Thymus (tissue), 11 donors: ENCODE measurements at regions not wholly inside any gene's neighbourhood (a gene's known extent, or its start where the extent isn't known, plus 50 kb on each side); places are given as distances from the start of the nearest gene placed in this dataset.
"Not testable (repeated sequence)": the region's sequence is repeated elsewhere in the genome, so short reads cannot be mapped to it uniquely, and the experiment has no call there.

Experiments
- DNase-seq, 9 donors: peaks; one replicate each; pipeline ENCODE4 v3.0.0-alpha.2; 2013; ENCODE audit warnings: low spot score in 9 of 9, low read depth in 6 of 9, missing footprints in 1 of 9
- H3K27ac ChIP-seq, 2 donors: one replicate each; pipeline ENCODE4 v1.5.1; 2013; ENCODE audit warnings: control low read depth in 1 of 2, low read depth in 1 of 2, low read length in 1 of 2, mild to moderate bottlenecking in 1 of 2, moderate library complexity in 1 of 2
- H3K27me3 ChIP-seq, 2 donors: one replicate each; pipeline ENCODE4 v1.5.1; 2013; ENCODE audit warnings: low read length in 1 of 2; ENCODE audit not compliant: control insufficient read depth in 2 of 2, insufficient read depth in 1 of 2
- H3K36me3 ChIP-seq, 2 donors: one replicate each; pipeline ENCODE4 v1.5.1; 2013; ENCODE audit warnings: low read length in 1 of 2, mild to moderate bottlenecking in 1 of 2, moderate library complexity in 1 of 2; ENCODE audit not compliant: control insufficient read depth in 2 of 2, insufficient read depth in 2 of 2
- H3K4me1 ChIP-seq, 2 donors: one replicate each; pipeline ENCODE4 v1.5.1; 2013; ENCODE audit warnings: low read length in 2 of 2; ENCODE audit not compliant: control insufficient read depth in 2 of 2, insufficient read depth in 2 of 2
- H3K4me3 ChIP-seq, 2 donors: one replicate each; pipeline ENCODE4 v1.5.1; 2013; ENCODE audit warnings: low read length in 2 of 2, control low read depth in 1 of 2, mild to moderate bottlenecking in 1 of 2
- H3K9me3 ChIP-seq, 2 donors: one replicate each; pipeline ENCODE4 v1.5.1; 2013; ENCODE audit warnings: low read length in 1 of 2, mild to moderate bottlenecking in 1 of 2; ENCODE audit not compliant: control insufficient read depth in 2 of 2, insufficient read depth in 1 of 2
- WGBS: extraction: QIAGEN DNeasy Blood & Tissue Kit; methylation state at CpG from one replicate; pipeline ENCODE4 v1.1.7; 2013; 5-methylcytosine and 5-hydroxymethylcytosine counted together
- donor health status: healthy.

DNA sequence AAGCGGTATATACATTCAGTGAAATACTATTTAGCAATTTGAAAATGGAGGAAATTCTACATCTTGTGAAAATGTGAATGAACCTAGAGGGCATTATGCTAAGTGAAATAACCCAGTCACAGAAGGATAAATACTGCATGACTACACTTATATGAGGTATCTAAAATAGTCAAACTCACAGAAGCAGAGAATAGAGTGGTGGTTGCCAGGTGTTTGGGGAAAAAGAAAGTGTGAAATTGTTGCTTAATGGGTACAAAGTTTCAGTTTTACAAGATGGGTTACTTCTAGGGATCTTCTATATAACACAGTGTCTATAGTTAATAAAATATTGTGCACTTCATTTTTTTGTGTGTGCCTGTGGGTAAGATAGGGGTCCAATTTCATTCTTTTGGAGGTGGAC is 1152.0 kb downstream of the EPHA7 start:
- 96% methylated on average over 1 of the region's 1 CpG for WGBS
- Histone ChIP-seq H3K27me3 (no peaks in the 10 kb centered on the region), H3K36me3 (no peaks in the 10 kb centered on the region)

DNA sequence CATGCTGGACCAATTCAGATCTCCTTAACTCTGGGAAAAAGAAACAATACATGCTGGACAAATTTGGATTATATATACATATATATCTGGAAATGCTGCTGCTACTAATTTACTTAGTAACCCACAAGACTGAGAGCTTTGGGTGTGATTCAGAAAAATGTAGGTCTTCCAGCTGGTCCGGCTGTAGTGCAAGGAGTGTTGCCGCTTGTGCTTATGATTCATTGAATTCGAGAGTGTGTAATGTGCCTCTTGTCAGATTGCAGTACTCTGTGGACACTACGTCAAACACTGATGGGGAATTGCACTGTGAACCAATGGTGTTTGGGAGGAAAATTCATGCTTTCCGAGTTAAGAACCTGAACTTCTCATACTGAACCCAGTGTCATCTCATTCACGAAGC is 1155.5 kb downstream of the EPHA7 start:
- Histone ChIP-seq H3K27ac (no peak overlapping the region), H3K9me3 (no peaks in the 10 kb centered on the region), H3K4me1 (no peaks in the 10 kb centered on the region), H3K27me3 (no peaks in the 10 kb centered on the region), H3K36me3 (no peaks in the 10 kb centered on the region), H3K4me3 (no peak overlapping the region)
- no peak for DNase-seq
- 86% methylated on average over 6 of the region's 6 CpGs for WGBS

More for the DNA sequence above, 1152.0 kb downstream of the EPHA7 start:
- no peak overlapping the region for H3K27ac ChIP-seq
- H3K4me3 ChIP-seq = no peak overlapping the region
- no peaks in the 10 kb centered on the region for H3K9me3 ChIP-seq
- no peaks in the 10 kb centered on the region for H3K4me1 ChIP-seq
- no peak for DNase-seq

DNA sequence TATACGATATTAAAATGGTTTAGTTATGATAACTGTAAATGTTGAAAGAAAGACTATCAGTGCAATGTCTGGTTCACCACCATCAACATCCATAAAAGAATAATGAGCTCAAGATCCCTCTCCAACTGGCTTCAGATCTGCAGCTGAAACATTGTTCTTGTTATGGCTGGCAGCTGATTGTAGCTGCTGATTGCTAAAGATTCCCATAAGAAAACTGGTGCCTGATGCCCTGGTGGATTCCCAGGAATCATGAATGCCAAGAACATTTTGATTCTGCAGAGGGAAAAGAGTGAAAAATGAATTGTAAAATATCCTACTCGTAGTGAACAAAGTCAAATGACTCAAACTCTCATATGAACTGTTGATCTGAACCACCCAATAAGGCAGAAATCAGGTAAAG is 1160.2 kb downstream of the EPHA7 start:
- no peaks in the 10 kb centered on the region for H3K9me3 ChIP-seq
- H3K27me3 ChIP-seq = no peaks in the 10 kb centered on the region
- H3K27ac ChIP-seq = no peak overlapping the region
- 86% methylated on average over 2 of the region's 2 CpGs for WGBS
- no peak for DNase-seq
- H3K36me3 ChIP-seq = no peaks in the 10 kb centered on the region
- H3K4me1 ChIP-seq = no peaks in the 10 kb centered on the region
- no peak overlapping the region for H3K4me3 ChIP-seq

DNA sequence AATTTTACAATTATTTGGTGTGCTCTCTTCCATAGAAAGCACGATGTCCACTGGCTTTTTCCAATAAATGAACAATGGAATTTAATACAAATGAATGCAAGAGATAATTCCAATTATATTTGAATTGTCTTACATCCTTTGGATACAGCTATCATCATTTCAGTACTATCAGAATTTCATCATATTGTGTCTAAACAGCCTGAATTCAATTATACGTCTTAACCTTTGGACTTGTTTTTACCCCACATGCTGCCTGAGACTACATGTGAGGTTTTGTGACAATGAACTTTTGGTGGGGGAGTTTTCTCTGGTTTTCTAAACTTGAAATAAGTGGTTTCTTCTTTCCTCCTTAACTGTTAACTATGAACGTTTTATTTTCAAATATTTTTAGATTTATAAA is 1176.0 kb downstream of the EPHA7 start:
- DNase-seq = no peak
- Histone ChIP-seq H3K27ac (no peak overlapping the region), H3K36me3 (no peaks in the 10 kb centered on the region), H3K4me3 (no peak overlapping the region), H3K27me3 (no peaks in the 10 kb centered on the region), H3K9me3 (no peaks in the 10 kb centered on the region), H3K4me1 (no peaks in the 10 kb centered on the region)
- WGBS = 88% methylated on average over 3 of the region's 3 CpGs

DNA sequence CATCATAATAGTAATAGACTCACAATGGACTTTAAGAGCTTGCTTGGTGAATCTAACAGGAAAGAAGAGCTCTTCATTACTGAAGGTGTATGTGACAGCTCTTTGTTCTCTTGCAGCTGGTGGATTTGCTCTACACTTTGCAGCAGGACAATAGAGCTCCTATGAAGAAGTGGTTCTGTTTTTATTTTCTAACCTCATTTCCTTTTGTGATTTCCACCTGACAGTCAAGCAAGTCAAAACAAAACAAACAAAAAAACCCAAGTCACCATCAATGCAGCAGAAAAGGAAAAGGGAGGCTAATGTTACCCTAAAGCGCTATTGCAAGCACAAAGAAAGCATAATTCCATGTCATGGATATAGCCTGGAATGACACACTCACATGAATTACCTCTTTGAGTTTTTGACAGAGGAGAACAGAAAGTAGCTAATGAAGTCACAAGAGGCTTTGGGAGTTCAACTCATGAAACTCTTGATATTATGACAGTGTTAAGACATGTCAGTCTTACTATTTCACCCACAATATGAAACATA is 1188.1 kb downstream of the EPHA7 start:
- no peak for DNase-seq
- no peaks in the 10 kb centered on the region for H3K4me1 ChIP-seq
- H3K36me3 ChIP-seq = no peaks in the 10 kb centered on the region
- no peak overlapping the region for H3K4me3 ChIP-seq
- no peaks in the 10 kb centered on the region for H3K9me3 ChIP-seq
- H3K27ac ChIP-seq = no peak overlapping the region
- no peaks in the 10 kb centered on the region for H3K27me3 ChIP-seq
- 87% methylated on average over 1 of the region's 1 CpG for WGBS

DNA sequence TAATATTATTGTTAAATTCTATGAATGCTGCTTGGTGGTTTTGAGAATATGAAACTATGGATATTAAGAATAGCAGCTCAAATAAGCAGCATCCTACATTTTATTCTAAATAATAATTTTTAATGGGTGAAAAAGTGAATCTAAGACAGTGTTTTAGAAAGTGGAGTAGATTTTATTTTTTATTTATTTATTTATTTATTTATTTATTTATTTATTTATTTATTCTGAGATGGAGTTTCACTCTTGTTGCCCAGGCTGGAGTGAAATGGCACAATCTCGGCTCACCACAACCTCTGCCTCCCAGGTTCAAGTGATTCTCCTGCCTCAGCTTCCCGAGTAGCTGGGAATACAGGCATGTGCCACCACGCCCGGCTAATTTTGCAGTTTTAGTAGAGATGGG is 1199.4 kb downstream of the EPHA7 start:
- not testable (repeated sequence) for H3K27ac ChIP-seq, H3K9me3 ChIP-seq, DNase-seq, H3K4me3 ChIP-seq, H3K36me3 ChIP-seq, H3K27me3 ChIP-seq, H3K4me1 ChIP-seq
- 98% methylated on average over 4 of the region's 4 CpGs for WGBS

DNA sequence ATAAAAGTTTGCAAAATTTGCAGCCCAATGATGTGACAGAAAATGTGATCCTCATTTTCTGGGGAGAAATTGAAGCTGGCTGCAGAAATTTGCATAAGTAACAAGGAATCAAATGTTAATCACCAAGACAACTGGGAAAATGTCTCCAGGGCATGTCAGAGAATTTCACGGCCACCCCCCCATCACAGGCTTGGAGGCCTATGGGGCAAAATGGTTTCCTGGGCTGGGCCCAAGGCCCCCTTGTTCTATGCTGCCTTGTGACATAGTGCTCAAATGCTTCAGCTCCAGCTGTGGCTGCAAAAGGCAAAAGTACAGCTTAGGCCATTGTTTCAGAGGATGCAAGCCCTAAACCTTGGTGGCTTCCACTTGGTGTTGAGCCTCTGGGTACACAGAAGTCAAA is 1202.6 kb downstream of the EPHA7 start:
- no peak for DNase-seq
- H3K27ac ChIP-seq = no peak overlapping the region
- no peaks in the 10 kb centered on the region for H3K9me3 ChIP-seq
- H3K27me3 ChIP-seq = no peaks in the 10 kb centered on the region
- WGBS = 100% methylated on average over 1 of the region's 1 CpG
- H3K4me1 ChIP-seq = no peaks in the 10 kb centered on the region
- H3K36me3 ChIP-seq = no peaks in the 10 kb centered on the region
- H3K4me3 ChIP-seq = no peak overlapping the region

DNA sequence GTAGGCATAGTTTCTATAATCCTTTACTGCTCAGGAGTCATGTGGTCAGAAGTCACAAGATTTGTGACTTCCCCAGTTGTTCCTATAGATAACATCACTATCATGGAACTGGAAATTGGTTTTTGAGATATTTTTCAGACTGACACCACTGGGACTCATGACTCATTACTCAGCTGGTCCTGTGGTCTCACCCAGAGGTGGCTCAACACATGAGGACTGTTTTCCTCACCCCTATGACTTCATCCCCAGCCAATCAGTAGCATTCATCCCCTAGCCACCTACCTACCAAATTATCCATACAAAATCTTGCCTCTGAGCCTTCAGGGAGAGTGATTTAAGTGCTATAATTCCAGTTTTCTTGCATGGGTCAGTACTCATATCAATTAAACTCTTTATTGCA is 1217.7 kb downstream of the EPHA7 start:
- peaks cover 0 to 3% of the 10 kb centered on the region in 2 donors for H3K9me3 ChIP-seq
- no peaks in the 10 kb centered on the region for H3K4me1 ChIP-seq
- no peak overlapping the region for H3K4me3 ChIP-seq

DNA sequence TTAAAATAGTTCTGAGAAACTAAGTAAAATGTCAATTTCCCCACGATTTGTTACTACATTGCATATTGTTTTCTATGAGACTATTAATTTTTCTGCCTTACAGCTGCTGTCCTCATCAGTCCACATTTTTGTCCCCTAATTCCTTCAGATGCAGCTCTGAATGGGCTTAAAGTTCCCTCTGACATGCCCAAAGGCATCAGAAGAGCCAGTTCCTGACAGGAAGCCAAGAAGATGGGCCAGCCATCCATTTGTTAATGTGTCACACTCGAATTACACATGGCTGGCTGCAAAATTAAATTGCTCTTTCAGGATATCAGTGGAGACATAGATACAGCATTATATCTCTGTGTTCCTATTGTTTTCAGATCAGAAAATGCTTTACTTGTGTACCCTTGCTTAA is 1223.0 kb downstream of the EPHA7 start:
- H3K27me3 ChIP-seq = no peaks in the 10 kb centered on the region
- DNase-seq = no peak
- 61% methylated on average over 2 of the region's 2 CpGs for WGBS
- H3K4me3 ChIP-seq = no peak overlapping the region
- H3K4me1 ChIP-seq = no peaks in the 10 kb centered on the region
- no peaks in the 10 kb centered on the region for H3K36me3 ChIP-seq
- no peak overlapping the region for H3K27ac ChIP-seq
- H3K9me3 ChIP-seq = peaks cover 0 to 3% of the 10 kb centered on the region in 2 donors

More for the DNA sequence above, 1217.7 kb downstream of the EPHA7 start:
- Histone ChIP-seq H3K27me3 (no peaks in the 10 kb centered on the region), H3K27ac (no peak overlapping the region), H3K36me3 (no peaks in the 10 kb centered on the region)
- DNase-seq = no peak

DNA sequence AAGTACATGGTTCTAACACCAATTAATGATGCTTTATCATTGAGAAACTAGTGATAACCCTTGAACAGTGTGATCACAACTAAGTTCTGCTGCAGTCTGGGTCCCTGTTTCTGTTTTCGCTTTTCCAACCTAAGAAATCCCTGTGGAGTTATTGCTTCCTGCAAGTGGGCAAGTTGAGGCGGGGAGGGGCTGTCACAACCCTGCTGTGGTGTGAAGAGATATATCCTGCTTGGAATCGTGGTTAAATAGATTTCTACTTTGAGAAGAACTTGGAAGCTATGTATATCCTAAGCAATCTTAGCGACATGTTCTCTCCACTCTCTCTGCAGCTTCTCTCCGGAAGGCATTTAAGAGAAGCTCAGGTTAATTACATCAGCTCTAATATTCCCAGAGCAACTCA is 1223.6 kb downstream of the EPHA7 start:
- 90% methylated on average over 5 of the region's 5 CpGs for WGBS
- H3K27ac ChIP-seq = no peak overlapping the region
- H3K4me3 ChIP-seq = no peak overlapping the region
- no peaks in the 10 kb centered on the region for H3K4me1 ChIP-seq
- peaks cover 0 to 3% of the 10 kb centered on the region in 2 donors for H3K9me3 ChIP-seq
- DNase-seq = no peak
- no peaks in the 10 kb centered on the region for H3K36me3 ChIP-seq
- no peaks in the 10 kb centered on the region for H3K27me3 ChIP-seq
